H9 (cell line): ENCODE measurements at regions not wholly inside any gene's neighbourhood (a gene's known extent, or its start where the extent isn't known, plus 50 kb on each side); places are given as distances from the start of the nearest gene placed in this dataset.

Experiments
- DNase-seq: peaks from one replicate; pipeline ENCODE4 v3.0.0-alpha.2; 2017
- H2AFZ ChIP-seq: one replicate; pipeline ENCODE4 v1.6.1; 2013; ENCODE audit warnings: mild to moderate bottlenecking, low read length, control low read depth, moderate library complexity
- H2AK5ac ChIP-seq: 2 replicates; pipeline ENCODE4 v1.6.1; 2013; ENCODE audit warnings: low read length, control low read depth, mixed read lengths; ENCODE audit not compliant: insufficient read length
- H2BK120ac ChIP-seq: one replicate; pipeline ENCODE4 v1.6.1; 2013; ENCODE audit warnings: low read depth, mild to moderate bottlenecking, low read length, control low read depth, inconsistent platforms; ENCODE audit not compliant: poor library complexity, severe bottlenecking
- H2BK12ac ChIP-seq: 2 replicates; pipeline ENCODE4 v1.6.1; 2013; ENCODE audit warnings: low read length, control low read depth, mixed read lengths, low read depth; ENCODE audit not compliant: insufficient read length
- H2BK15ac ChIP-seq: 2 replicates; pipeline ENCODE4 v1.6.1; 2013; ENCODE audit warnings: low read depth, low read length, control low read depth
- H2BK20ac ChIP-seq: one replicate; pipeline ENCODE4 v1.6.1; 2013; ENCODE audit warnings: low read depth, mild to moderate bottlenecking, low read length, control low read depth, inconsistent platforms; ENCODE audit not compliant: poor library complexity, severe bottlenecking
- H2BK5ac ChIP-seq: 2 replicates; pipeline ENCODE4 v1.6.1; 2013; ENCODE audit warnings: low read length, control low read depth, mixed read lengths; ENCODE audit not compliant: insufficient read length
- H3K14ac ChIP-seq: 2 replicates; pipeline ENCODE4 v1.6.1; 2013; ENCODE audit warnings: low read length, control low read depth; ENCODE audit not compliant: insufficient read depth
- H3K18ac ChIP-seq: 2 replicates; pipeline ENCODE4 v1.6.1; 2013; ENCODE audit warnings: low read depth, mild to moderate bottlenecking, mixed read lengths, low read length, control low read depth; ENCODE audit not compliant: insufficient read length
- H3K23ac ChIP-seq: 2 replicates; pipeline ENCODE4 v1.6.1; 2013; ENCODE audit warnings: low read length, control low read depth, mixed read lengths, low read depth; ENCODE audit not compliant: insufficient read length
- H3K23me2 ChIP-seq: 2 replicates; pipeline ENCODE4 v1.6.1; 2013; ENCODE audit warnings: low read depth, mild to moderate bottlenecking, mixed read lengths, low read length, control low read depth; ENCODE audit not compliant: insufficient read length, poor library complexity, severe bottlenecking
- H3K27ac ChIP-seq: 2 replicates; pipeline ENCODE4 v1.5.1; 2013; ENCODE audit warnings: low read length, control low read depth, mixed read lengths, low read depth; ENCODE audit not compliant: insufficient read length
- H3K27me3 ChIP-seq: 2 replicates; pipeline ENCODE4 v1.6.1; 2013; ENCODE audit warnings: low read length, control low read depth, inconsistent platforms; ENCODE audit not compliant: insufficient read depth
- H3K4ac ChIP-seq: 2 replicates; pipeline ENCODE4 v1.6.1; 2013; ENCODE audit warnings: low read depth, mild to moderate bottlenecking, control low read depth, inconsistent platforms, low read length, moderate library complexity
- H3K4me1 ChIP-seq: 2 replicates; pipeline ENCODE4 v1.6.1; 2013; ENCODE audit warnings: low read length, control low read depth, inconsistent platforms; ENCODE audit not compliant: insufficient read depth
- H3K4me2 ChIP-seq: 2 replicates; pipeline ENCODE4 v1.6.1; 2013; ENCODE audit warnings: low read length, control low read depth, mixed read lengths; ENCODE audit not compliant: insufficient read length, insufficient read depth
- H3K56ac ChIP-seq: 2 replicates; pipeline ENCODE4 v1.6.1; 2013; ENCODE audit warnings: low read depth, mild to moderate bottlenecking, mixed read lengths, low read length, control low read depth; ENCODE audit not compliant: insufficient read length
- H3K79me1 ChIP-seq: 2 replicates; pipeline ENCODE4 v1.6.1; 2013; ENCODE audit warnings: low read depth, mild to moderate bottlenecking, moderate library complexity, low read length, control low read depth, inconsistent platforms; ENCODE audit not compliant: insufficient read depth, poor library complexity, severe bottlenecking
- H3K79me2 ChIP-seq: 2 replicates; pipeline ENCODE4 v1.6.1; 2013; ENCODE audit warnings: low read length, control low read depth, inconsistent platforms; ENCODE audit not compliant: insufficient read depth
- H3K9ac ChIP-seq: 2 replicates; pipeline ENCODE4 v1.6.1; 2013; ENCODE audit warnings: low read length, control low read depth, mixed read lengths; ENCODE audit not compliant: insufficient read length; ENCODE audit errors: extremely low read depth
- H3K9me3 ChIP-seq: one replicate; pipeline ENCODE4 v1.6.1; 2013; ENCODE audit warnings: low read depth, low read length, inconsistent platforms; ENCODE audit not compliant: control insufficient read depth
- H3T11ph ChIP-seq: one replicate; pipeline ENCODE4 v1.6.1; 2013; ENCODE audit warnings: mild to moderate bottlenecking, low read length, control low read depth, inconsistent platforms
- H4K20me1 ChIP-seq: one replicate; pipeline ENCODE4 v1.6.1; 2013; ENCODE audit not compliant: control insufficient read depth, insufficient read length, insufficient read depth
- H4K5ac ChIP-seq: 2 replicates; pipeline ENCODE4 v1.6.1; 2013; ENCODE audit warnings: low read depth, mild to moderate bottlenecking, mixed read lengths, low read length, control low read depth; ENCODE audit not compliant: insufficient read length
- H4K8ac ChIP-seq: replicated peaks from 2 replicates; pipeline ENCODE4 v1.6.1; 2013; ENCODE audit warnings: low read length, control low read depth, mixed read lengths, low read depth; ENCODE audit not compliant: insufficient read length
- H4K91ac ChIP-seq: 2 replicates; pipeline ENCODE4 v1.6.1; 2013; ENCODE audit warnings: low read depth, mild to moderate bottlenecking, moderate library complexity, mixed read lengths, low read length, control low read depth; ENCODE audit not compliant: insufficient read length
- H3K27ac Mint-ChIP-seq, 3 experiments: 2 replicates in 2 of 3; 3 replicates in 1 of 3; pipeline ENCODE4 v1.8.0; 2020 to 2021; ENCODE audit warnings: mixed read lengths in 3 of 3, mild to moderate bottlenecking in 1 of 3, moderate library complexity in 1 of 3
- H3K27me3 Mint-ChIP-seq: 2 replicates; pipeline ENCODE4 v1.8.0; 2021; ENCODE audit warnings: low read depth, mild to moderate bottlenecking, moderate library complexity, mixed read lengths
- H3K36me3 Mint-ChIP-seq, 3 experiments: 2 replicates in 2 of 3; 3 replicates in 1 of 3; pipeline ENCODE4 v1.8.0; 2020 to 2021; ENCODE audit warnings: low read depth in 3 of 3, mixed read lengths in 3 of 3; ENCODE audit not compliant: insufficient read depth in 1 of 3
- H3K4me1 Mint-ChIP-seq, 2 experiments: 2 replicates each; pipeline ENCODE4 v1.8.0; 2020; ENCODE audit warnings: mixed read lengths in 2 of 2
- H3K4me3 Mint-ChIP-seq, 2 experiments: 2 replicates in 1 of 2; 3 replicates in 1 of 2; pipeline ENCODE4 v1.8.0; 2020 to 2021; ENCODE audit warnings: mild to moderate bottlenecking in 2 of 2, mixed read lengths in 2 of 2, moderate library complexity in 1 of 2
- H3K9me3 Mint-ChIP-seq, 2 experiments: 2 replicates in 1 of 2; 3 replicates in 1 of 2; pipeline ENCODE4 v1.8.0; 2020; ENCODE audit warnings: mild to moderate bottlenecking in 2 of 2, mixed read lengths in 2 of 2, moderate library complexity in 1 of 2
- CTCF ChIP-seq: fragments of 200-600 bp; sonication (generic); conservative IDR thresholded peaks from 3 replicates; pipeline ENCODE4 v1.8.0; 2021; ENCODE audit warnings: antibody characterized with exemption, mild to moderate bottlenecking
- WGBS: extraction: QIAGEN DNeasy Blood & Tissue Kit; methylation state at CpG from one replicate; pipeline ENCODE4 v1.1.7; 2013; ENCODE audit warnings: missing lambda C conversion rate, low lambda C conversion rate, mixed read lengths; ENCODE audit not compliant: insufficient read length; ENCODE audit errors: extremely low coverage; 5-methylcytosine and 5-hydroxymethylcytosine counted together

GRCh38 chr6:81553216-81553615 lies 199.3 kb downstream of the TENT5A start:
- Histone ChIP-seq H2BK15ac (no peak overlapping the region), H4K20me1 (no peaks in the 10 kb centered on the region), H3K4ac (no peak overlapping the region), H2BK5ac (no peak overlapping the region), H2AFZ (no peak overlapping the region), H3K79me1 (no peaks in the 10 kb centered on the region), H2AK5ac (no peak overlapping the region), H2BK20ac (no peak overlapping the region), H3K27me3 (no peaks in the 10 kb centered on the region), H3K9ac (no peak overlapping the region), H2BK12ac (no peak overlapping the region), H3K79me2 (no peaks in the 10 kb centered on the region), H3K18ac (no peak overlapping the region), H3K56ac (no peak overlapping the region), H3K14ac (no peak overlapping the region), H2BK120ac (no peak overlapping the region), H4K8ac (no peak overlapping the region), H3K27ac (no peak overlapping the region), H3K23ac (no peak overlapping the region), H4K91ac (no peak overlapping the region), H3K4me1 (no peaks in the 10 kb centered on the region), H3K4me2 (no peak overlapping the region), H3K23me2 (no peaks in the 10 kb centered on the region), H3K9me3 (no peaks in the 10 kb centered on the region), H3T11ph (no peak overlapping the region), H4K5ac (no peak overlapping the region)
- no peak for TF ChIP-seq CTCF
- Mint-ChIP-seq H3K4me1 (peaks cover 0 to 8% of the 10 kb centered on the region in 2 experiments; a peak in 1 of 4 replicates), H3K36me3 (peaks cover 0 to 2% (median 0%) of the 10 kb centered on the region in 3 experiments; a peak in 1 of 7 replicates), H3K9me3 (peaks cover 2 to 3% of the 10 kb centered on the region in 2 experiments; a peak in 2 of 5 replicates), H3K4me3 (no peak overlapping the region), H3K27me3 (no peaks in the 10 kb centered on the region), H3K27ac (no peak overlapping the region)
- WGBS, result no CpG with 5 or more reads among the region's 2 CpGs
- DNase-seq, result no peak
